Upper lobe of left lung (tissue), 4 donors: ENCODE measurements at regions not wholly inside any gene's neighbourhood (a gene's known extent, or its start where the extent isn't known, plus 50 kb on each side); places are given as distances from the start of the nearest gene placed in this dataset.

Experiments used
- EP300 ChIP-seq, 4 donors: sonication (generic); formaldehyde crosslinking; IDR thresholded peaks; one replicate each; pipeline ENCODE4 v1.5.1; 2017; ENCODE audit warnings: antibody characterized with exemption in 4 of 4, control low read depth in 2 of 4
- POLR2A ChIP-seq, 4 donors: fragments of 450-650 bp; IDR thresholded peaks; one replicate each; pipeline ENCODE4 v1.5.1; 2016 to 2017; ENCODE audit warnings: antibody characterized with exemption in 4 of 4, mild to moderate bottlenecking in 2 of 4
- POLR2AphosphoS5 ChIP-seq, 2 donors: sonication (generic); formaldehyde crosslinking; IDR thresholded peaks; one replicate each; pipeline ENCODE4 v1.5.1; 2017; ENCODE audit warnings: antibody characterized with exemption in 2 of 2
- TF ChIP-seq, protein P1 (sequence below), 6 experiments: fragments of 450-650 bp in 4 of 6; fragments of 200-600 bp in 2 of 6; sonication (generic) in 2 of 6; IDR thresholded peaks; one replicate each; pipeline ENCODE4 v1.5.1; 2016 to 2019; ENCODE audit warnings: antibody characterized with exemption in 6 of 6

DNA sequence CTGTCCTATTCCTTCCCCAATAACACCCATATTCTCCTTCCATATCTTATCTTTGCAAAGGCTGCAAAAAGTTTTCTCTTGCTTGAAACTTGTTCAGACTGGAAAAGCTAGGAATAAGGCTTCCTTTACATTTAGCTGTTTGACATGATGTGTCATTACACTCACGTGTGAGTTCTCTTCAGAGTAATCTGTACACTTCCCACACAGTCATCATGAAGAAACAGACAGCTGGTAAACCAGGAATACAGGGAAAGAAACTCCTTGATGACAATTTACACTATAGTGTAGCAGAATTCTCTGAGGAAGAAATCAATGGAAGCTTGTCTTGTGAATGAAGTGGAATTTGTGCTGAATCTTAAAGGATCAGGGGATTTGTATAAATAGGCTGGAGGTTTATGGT, 628.6 kb upstream of the CDH2 start:
- TF ChIP-seq, protein P1, sequence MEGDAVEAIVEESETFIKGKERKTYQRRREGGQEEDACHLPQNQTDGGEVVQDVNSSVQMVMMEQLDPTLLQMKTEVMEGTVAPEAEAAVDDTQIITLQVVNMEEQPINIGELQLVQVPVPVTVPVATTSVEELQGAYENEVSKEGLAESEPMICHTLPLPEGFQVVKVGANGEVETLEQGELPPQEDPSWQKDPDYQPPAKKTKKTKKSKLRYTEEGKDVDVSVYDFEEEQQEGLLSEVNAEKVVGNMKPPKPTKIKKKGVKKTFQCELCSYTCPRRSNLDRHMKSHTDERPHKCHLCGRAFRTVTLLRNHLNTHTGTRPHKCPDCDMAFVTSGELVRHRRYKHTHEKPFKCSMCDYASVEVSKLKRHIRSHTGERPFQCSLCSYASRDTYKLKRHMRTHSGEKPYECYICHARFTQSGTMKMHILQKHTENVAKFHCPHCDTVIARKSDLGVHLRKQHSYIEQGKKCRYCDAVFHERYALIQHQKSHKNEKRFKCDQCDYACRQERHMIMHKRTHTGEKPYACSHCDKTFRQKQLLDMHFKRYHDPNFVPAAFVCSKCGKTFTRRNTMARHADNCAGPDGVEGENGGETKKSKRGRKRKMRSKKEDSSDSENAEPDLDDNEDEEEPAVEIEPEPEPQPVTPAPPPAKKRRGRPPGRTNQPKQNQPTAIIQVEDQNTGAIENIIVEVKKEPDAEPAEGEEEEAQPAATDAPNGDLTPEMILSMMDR (IDR thresholded peaks at IDR 0.05) = no peak
- TF ChIP-seq POLR2AphosphoS5 (IDR thresholded peaks at IDR 0.05) (no peak), POLR2A (IDR thresholded peaks at IDR 0.05) (no peak), EP300 (IDR thresholded peaks at IDR 0.05) (no peak)
